GM23338 (cell line): ENCODE measurements at regions not wholly inside any gene's neighbourhood (a gene's known extent, or its start where the extent isn't known, plus 50 kb on each side); places are given as distances from the start of the nearest gene placed in this dataset.

Source experiments
- ATAC-seq: fragments of 200-7000 bp; cut with Tn5 transposase; 3 replicates; pipeline ENCODE4 v1.9.1; 2020
- DNase-seq: peaks from one replicate; pipeline ENCODE4 v3.0.0-alpha.2; 2015; ENCODE audit warnings: low spot score
- H2AFZ ChIP-seq: fragments of 200-600 bp; sonication (generic); 2 replicates; pipeline ENCODE4 v1.8.0; 2016; ENCODE audit warnings: antibody characterized with exemption, mild to moderate bottlenecking, moderate library complexity
- H3F3A ChIP-seq: fragments of 200-600 bp; sonication (generic); replicated peaks from 2 replicates; pipeline ENCODE4 v1.8.0; 2017; ENCODE audit warnings: antibody characterized with exemption, mixed run types, low read depth
- H3K27ac ChIP-seq: fragments of 200-600 bp; sonication (generic); 2 replicates; pipeline ENCODE4 v1.6.1; 2016; ENCODE audit warnings: low read depth
- H3K27me3 ChIP-seq: fragments of 200-600 bp; sonication (generic); 2 replicates; pipeline ENCODE4 v1.8.0; 2016; ENCODE audit warnings: mild to moderate bottlenecking, mixed run types, moderate library complexity; ENCODE audit not compliant: insufficient read depth
- H3K36me3 ChIP-seq: fragments of 200-600 bp; sonication (generic); 2 replicates; pipeline ENCODE4 v1.8.0; 2016; ENCODE audit warnings: mild to moderate bottlenecking; ENCODE audit not compliant: insufficient read depth
- H3K4me1 ChIP-seq: fragments of 200-600 bp; sonication (generic); 2 replicates; pipeline ENCODE4 v1.8.0; 2016; ENCODE audit warnings: mild to moderate bottlenecking, moderate library complexity; ENCODE audit not compliant: insufficient read depth
- H3K4me2 ChIP-seq: fragments of 200-600 bp; sonication (generic); 2 replicates; pipeline ENCODE4 v1.7.1; 2017; ENCODE audit warnings: mixed run types
- H3K4me3 ChIP-seq: fragments of 200-600 bp; sonication (generic); 2 replicates; pipeline ENCODE4 v1.6.1; 2016; ENCODE audit warnings: mixed run types
- H3K79me2 ChIP-seq: fragments of 200-600 bp; sonication (generic); replicated peaks from 2 replicates; pipeline ENCODE4 v1.8.0; 2017; ENCODE audit warnings: mild to moderate bottlenecking; ENCODE audit not compliant: insufficient read depth
- H3K9me2 ChIP-seq: fragments of 200-600 bp; sonication (generic); 2 replicates; pipeline ENCODE4 v1.8.0; 2017; ENCODE audit not compliant: insufficient read depth
- H4K20me1 ChIP-seq: fragments of 200-600 bp; sonication (generic); replicated peaks from 2 replicates; pipeline ENCODE4 v1.8.0; 2017; ENCODE audit warnings: mild to moderate bottlenecking; ENCODE audit not compliant: insufficient read depth
- H3K27ac Mint-ChIP-seq: 2 replicates; pipeline ENCODE4 v1.8.0; 2020; ENCODE audit warnings: inconsistent platforms, mild to moderate bottlenecking, moderate library complexity, mixed read lengths
- H3K27me3 Mint-ChIP-seq: 3 replicates; pipeline ENCODE4 v1.8.0; 2022; ENCODE audit warnings: low read depth, mild to moderate bottlenecking, moderate library complexity, mixed read lengths, inconsistent platforms; ENCODE audit not compliant: insufficient read depth, poor library complexity
- H3K36me3 Mint-ChIP-seq: 3 replicates; pipeline ENCODE4 v1.8.0; 2021; ENCODE audit warnings: low read depth, mild to moderate bottlenecking, inconsistent platforms, moderate library complexity, mixed read lengths
- H3K4me1 Mint-ChIP-seq: 3 replicates; pipeline ENCODE4 v1.8.0; 2020; ENCODE audit warnings: mild to moderate bottlenecking, inconsistent platforms, mixed read lengths
- H3K4me3 Mint-ChIP-seq: 3 replicates; pipeline ENCODE4 v1.8.0; 2021; ENCODE audit warnings: moderate library complexity, mild to moderate bottlenecking, inconsistent platforms, mixed read lengths
- H3K9me3 Mint-ChIP-seq: 3 replicates; pipeline ENCODE4 v1.8.0; 2020; ENCODE audit warnings: moderate library complexity, mild to moderate bottlenecking, inconsistent platforms, mixed read lengths
- CREB1 ChIP-seq: fragments of 250-450 bp; sonication (Bioruptor Pico); IDR thresholded peaks from 2 replicates; pipeline ENCODE4 v1.5.0; 2020; ENCODE audit warnings: low read depth, mild to moderate bottlenecking, moderate library complexity
- CTCF ChIP-seq, 2 experiments: fragments of 200-600 bp in 1 of 2; sonication (generic) in 1 of 2; conservative IDR thresholded peaks; 2 replicates each; pipeline versions ENCODE4 v1.5.1 to v1.6.1; 2016 to 2017; ENCODE audit warnings: antibody characterized with exemption in 2 of 2, low read depth in 2 of 2, mild to moderate bottlenecking in 2 of 2, moderate library complexity in 1 of 2
- EZH2 ChIP-seq: fragments of 200-600 bp; sonication (generic); IDR thresholded peaks from one replicate; pipeline ENCODE4 v1.8.0; 2017; ENCODE audit warnings: antibody characterized with exemption, mild to moderate bottlenecking, low read depth; ENCODE audit not compliant: unreplicated experiment
- EZH2phosphoT487 ChIP-seq: fragments of 200-600 bp; sonication (generic); IDR thresholded peaks from one replicate; pipeline ENCODE4 v1.8.1; 2018; ENCODE audit warnings: antibody characterized with exemption; ENCODE audit not compliant: unreplicated experiment
- JUNB ChIP-seq: IDR thresholded peaks from one replicate; pipeline ENCODE4 v1.6.1; 2016; ENCODE audit warnings: antibody characterized with exemption; ENCODE audit not compliant: unreplicated experiment
- NANOG ChIP-seq: IDR thresholded peaks from 2 replicates; pipeline ENCODE4 v1.6.1; 2016; ENCODE audit warnings: antibody characterized with exemption, borderline replicate concordance
- POLR2AphosphoS5 ChIP-seq: IDR thresholded peaks from 2 replicates; pipeline ENCODE4 v1.6.1; 2016; ENCODE audit warnings: antibody characterized with exemption, low read depth
- REST ChIP-seq: IDR thresholded peaks from one replicate; pipeline ENCODE4 v1.6.1; 2018; ENCODE audit warnings: antibody characterized with exemption; ENCODE audit not compliant: unreplicated experiment
- STAT1 ChIP-seq: IDR thresholded peaks from one replicate; pipeline ENCODE4 v1.6.1; 2016; ENCODE audit warnings: antibody characterized with exemption; ENCODE audit not compliant: unreplicated experiment
- ZNF331 ChIP-seq: fragments of 250-450 bp; sonication (Bioruptor Pico); IDR thresholded peaks from 2 replicates; pipeline ENCODE4 v1.5.0; 2020; ENCODE audit warnings: low read depth, mild to moderate bottlenecking, moderate library complexity
- ZNF462 ChIP-seq: fragments of 250-450 bp; sonication (Bioruptor Pico); IDR thresholded peaks from 2 replicates; pipeline ENCODE4 v1.5.0; 2020; ENCODE audit warnings: mild to moderate bottlenecking, moderate library complexity

- TF ChIP-seq REST (no peak), NANOG (no peak), EZH2phosphoT487 (no peak)
Observed at GRCh38 chr16:51024703-51025102, 126.4 kb downstream of the SALL1 start (continued).

- Histone ChIP-seq H3K4me1 (peaks cover 7% of the 10 kb centered on the region), H3K79me2 (no peaks in the 10 kb centered on the region), H3F3A (no peaks in the 10 kb centered on the region), H3K9me2 (0 out of 2 replicates have a peak, but pooled peaks cover 8% of the 10 kb centered on the region), H3K27ac (no peak overlapping the region), H3K4me3 (no peak overlapping the region), H4K20me1 (no peaks in the 10 kb centered on the region), H3K36me3 (no peaks in the 10 kb centered on the region), H3K4me2 (no peak overlapping the region), H2AFZ (no peak overlapping the region), H3K27me3 (no peaks in the 10 kb centered on the region)
- Mint-ChIP-seq H3K4me3 (no peak overlapping the region), H3K27ac (no peak overlapping the region), H3K4me1 (peaks cover 17% of the 10 kb centered on the region), H3K9me3 (no peaks in the 10 kb centered on the region), H3K27me3 (peaks cover 1% of the 10 kb centered on the region), H3K36me3 (no peaks in the 10 kb centered on the region)
- no peak for ATAC-seq
- DNase-seq, result no peak
- TF ChIP-seq ZNF462 (no peak), CREB1 (no peak), JUNB (no peak), STAT1 (no peak), ZNF331 (CRISPR knock-in tag) (no peak), NANOG (no peak), EZH2phosphoT487 (no peak), CTCF (conservative IDR thresholded peaks at IDR 0.05; ENCODE audit: low read depth in 2 of 2) (no peak), POLR2AphosphoS5 (no peak), EZH2 (no peak)
Observed at GRCh38 chr16:51022955-51023354, 128.1 kb downstream of the SALL1 start.
